ENCODE measurements at regions not wholly inside any gene's neighbourhood (a gene's known extent, or its start where the extent isn't known, plus 50 kb on each side); places are given as distances from the start of the nearest gene placed in this dataset.
"Not testable (repeated sequence)": the region's sequence is repeated elsewhere in the genome, so short reads cannot be mapped to it uniquely, and the experiment has no call there.

DNA sequence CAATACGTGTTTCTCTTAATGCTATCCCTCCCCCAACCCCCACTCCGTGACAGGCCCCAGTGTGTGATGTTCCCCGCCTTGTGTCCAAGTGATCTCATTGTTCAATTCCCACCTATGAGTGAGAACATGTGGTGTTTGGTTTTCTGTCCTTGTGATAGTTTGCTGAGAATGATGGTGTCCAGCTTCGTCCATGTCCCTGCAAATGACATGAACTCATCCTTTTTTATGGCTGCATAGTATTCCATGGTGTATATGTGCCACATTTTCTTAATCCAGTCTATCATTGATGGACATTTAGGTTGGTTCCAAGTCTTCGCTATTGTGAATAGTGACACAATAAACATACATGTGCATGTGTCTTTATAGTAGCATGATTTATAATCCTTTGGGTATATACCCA, 52.5 kb downstream of the KIAA0408 start:
- H3K36me3 Mint-ChIP-seq, ATAC-seq, H3K4me3 Mint-ChIP-seq, H3K27ac Mint-ChIP-seq, H3K27me3 Mint-ChIP-seq, H3K9me3 Mint-ChIP-seq: not testable (repeated sequence)
- H3K4me1 Mint-ChIP-seq, result peaks cover 24% of the 10 kb centered on the region

DNA sequence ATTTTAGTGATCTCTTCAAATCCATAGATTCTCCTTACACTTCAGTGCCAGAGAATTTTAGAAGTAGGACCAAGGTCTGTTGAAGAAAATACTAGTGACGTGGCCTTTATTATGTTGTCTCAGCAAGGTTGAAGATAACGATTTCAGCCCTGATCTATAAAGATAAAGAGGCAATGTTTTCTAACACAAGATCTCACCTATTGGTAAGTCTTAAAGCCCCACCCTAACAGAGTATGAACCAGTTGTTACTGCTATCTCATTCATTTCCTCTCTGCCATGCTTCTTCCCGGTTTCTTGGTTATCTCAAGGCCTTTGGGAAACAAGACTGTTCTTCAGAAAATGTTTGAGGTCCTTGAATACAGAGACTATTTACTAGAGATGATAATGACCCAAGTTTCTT, 53.1 kb downstream of the KIAA0408 start:
- Mint-ChIP-seq H3K4me3 (no peak overlapping the region), H3K4me1 (peaks cover 24% of the 10 kb centered on the region), H3K9me3 (peaks cover 4% of the 10 kb centered on the region)

DNA sequence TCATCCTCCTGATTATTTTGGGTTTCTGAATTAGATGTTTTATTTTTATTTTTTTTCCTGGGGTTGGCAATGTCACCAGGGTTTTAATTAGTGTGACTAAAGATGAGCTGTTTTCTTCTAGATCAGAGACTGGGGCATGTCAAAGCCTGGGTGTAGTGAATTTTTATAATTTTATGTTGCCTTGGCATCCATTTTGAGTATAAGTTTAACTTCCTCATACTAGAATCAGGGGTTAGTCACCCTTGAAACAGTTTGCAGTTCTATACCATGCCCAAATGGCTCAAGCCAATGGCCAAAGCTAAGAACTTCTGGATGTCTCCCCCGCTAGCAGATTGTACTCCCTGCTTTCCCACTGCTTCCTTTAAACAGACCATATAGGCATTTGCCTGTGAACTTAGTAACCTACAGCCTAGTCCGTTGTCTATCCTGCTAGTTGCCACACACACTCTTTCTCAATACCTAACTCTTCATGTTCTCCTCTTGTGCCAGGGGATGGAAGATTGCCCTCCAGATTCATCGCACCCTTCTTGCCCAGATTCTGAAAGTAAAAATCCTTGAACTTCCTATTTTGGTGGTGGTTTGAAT, 54.5 kb downstream of the KIAA0408 start:
- peaks cover 24% of the 10 kb centered on the region for H3K4me1 Mint-ChIP-seq
- H3K4me3 Mint-ChIP-seq, result no peak overlapping the region
- H3K9me3 Mint-ChIP-seq, result peaks cover 4% of the 10 kb centered on the region
- peak overlapping the region; percentile 64 for H3K27ac Mint-ChIP-seq
- H3K27me3 Mint-ChIP-seq, result no peaks in the 10 kb centered on the region
- no peak for ATAC-seq
- no peaks in the 10 kb centered on the region for H3K36me3 Mint-ChIP-seq

More for the DNA sequence above, 53.1 kb downstream of the KIAA0408 start:
- Mint-ChIP-seq H3K27ac (no peak overlapping the region), H3K27me3 (no peaks in the 10 kb centered on the region), H3K36me3 (no peaks in the 10 kb centered on the region)
- ATAC-seq, result no peak

DNA sequence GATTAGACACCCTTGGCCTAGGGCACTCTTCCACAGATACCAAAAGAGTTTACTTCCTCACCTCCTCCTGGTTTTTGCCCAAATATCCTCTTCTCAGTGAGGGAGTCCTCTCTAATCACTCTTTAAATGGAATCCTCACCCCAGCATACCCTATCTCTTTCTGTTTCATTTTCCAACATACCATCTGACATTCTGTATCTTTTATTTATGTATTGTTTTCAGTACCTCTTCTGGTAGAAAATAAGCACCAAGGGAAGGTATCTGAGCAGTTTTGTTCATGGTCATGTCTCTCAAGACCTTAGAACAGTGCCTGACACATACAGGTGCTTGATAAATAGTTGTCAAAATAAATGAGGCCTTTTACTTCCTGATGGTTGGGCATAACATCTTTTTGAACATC, 55.1 kb downstream of the KIAA0408 start:
- no peak for ATAC-seq
- peak overlapping the region; percentile 64 for H3K27ac Mint-ChIP-seq
- H3K4me1 Mint-ChIP-seq, result peaks cover 24% of the 10 kb centered on the region
- no peaks in the 10 kb centered on the region for H3K27me3 Mint-ChIP-seq
- no peaks in the 10 kb centered on the region for H3K36me3 Mint-ChIP-seq
- no peak overlapping the region for H3K4me3 Mint-ChIP-seq
- H3K9me3 Mint-ChIP-seq, result peaks cover 4% of the 10 kb centered on the region

DNA sequence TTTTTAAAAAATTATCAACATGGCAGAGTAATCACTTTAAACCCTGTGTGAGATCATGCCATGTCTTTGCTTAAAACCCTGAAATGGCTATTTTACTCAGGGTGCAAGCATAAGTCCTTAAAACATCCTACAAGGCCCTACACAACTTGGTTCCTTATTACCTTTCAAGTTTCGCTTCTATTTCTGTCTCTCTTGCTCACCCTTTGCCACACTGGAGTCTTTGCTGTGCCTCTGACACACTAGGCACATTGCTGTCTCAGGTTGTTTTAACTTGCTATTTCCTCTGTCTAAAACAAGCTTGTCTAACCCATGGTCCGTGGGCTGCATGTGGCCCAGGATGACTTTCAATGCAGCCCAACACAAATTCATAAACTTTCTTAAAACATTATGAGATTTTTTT, 55.6 kb downstream of the KIAA0408 start:
- Mint-ChIP-seq H3K27ac (peak overlapping the region; percentile 64), H3K9me3 (peaks cover 4% of the 10 kb centered on the region), H3K4me1 (peaks cover 24% of the 10 kb centered on the region), H3K4me3 (no peak overlapping the region), H3K36me3 (no peaks in the 10 kb centered on the region), H3K27me3 (no peaks in the 10 kb centered on the region)
- ATAC-seq, result peak; percentile 47

DNA sequence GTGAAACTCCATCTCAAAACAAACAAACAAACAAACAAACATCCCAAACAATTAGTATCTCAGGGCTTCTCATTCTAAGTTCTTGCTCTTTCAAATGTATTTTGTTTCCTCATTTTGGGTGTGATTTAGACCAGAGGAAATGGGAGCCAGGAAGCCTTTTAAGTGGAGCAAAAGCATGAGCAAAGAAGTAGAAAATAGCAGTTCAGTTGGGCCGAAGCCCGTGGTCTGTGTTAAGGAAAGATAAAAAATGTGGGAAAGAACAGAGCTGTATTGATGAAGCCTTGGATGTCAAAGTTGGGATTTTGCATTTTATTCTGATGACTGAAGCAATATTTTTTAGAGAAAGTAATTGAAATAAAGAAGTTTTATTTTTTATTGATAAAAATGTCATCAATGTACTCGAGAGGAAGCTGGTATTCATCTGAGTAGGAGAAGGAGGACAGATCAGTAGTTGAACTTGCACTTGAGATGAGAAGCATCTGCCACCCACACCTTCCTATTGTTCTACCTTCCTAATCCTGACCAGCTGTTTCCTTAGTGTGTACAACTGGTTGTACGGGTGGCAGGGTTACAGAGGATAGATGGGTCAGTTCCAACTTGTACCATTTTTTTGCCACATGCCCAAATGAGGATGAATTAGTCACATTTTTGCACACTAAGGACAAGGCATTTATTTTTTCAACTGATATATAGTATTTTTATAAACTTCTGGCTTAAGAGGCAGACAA, 56.1 kb downstream of the KIAA0408 start:
- H3K4me1 Mint-ChIP-seq, result peaks cover 24% of the 10 kb centered on the region
- no peak overlapping the region for H3K4me3 Mint-ChIP-seq
- no peaks in the 10 kb centered on the region for H3K27me3 Mint-ChIP-seq
- H3K9me3 Mint-ChIP-seq, result peaks cover 4% of the 10 kb centered on the region
- H3K27ac Mint-ChIP-seq, result no peak overlapping the region
- ATAC-seq, result no peak
- no peaks in the 10 kb centered on the region for H3K36me3 Mint-ChIP-seq

DNA sequence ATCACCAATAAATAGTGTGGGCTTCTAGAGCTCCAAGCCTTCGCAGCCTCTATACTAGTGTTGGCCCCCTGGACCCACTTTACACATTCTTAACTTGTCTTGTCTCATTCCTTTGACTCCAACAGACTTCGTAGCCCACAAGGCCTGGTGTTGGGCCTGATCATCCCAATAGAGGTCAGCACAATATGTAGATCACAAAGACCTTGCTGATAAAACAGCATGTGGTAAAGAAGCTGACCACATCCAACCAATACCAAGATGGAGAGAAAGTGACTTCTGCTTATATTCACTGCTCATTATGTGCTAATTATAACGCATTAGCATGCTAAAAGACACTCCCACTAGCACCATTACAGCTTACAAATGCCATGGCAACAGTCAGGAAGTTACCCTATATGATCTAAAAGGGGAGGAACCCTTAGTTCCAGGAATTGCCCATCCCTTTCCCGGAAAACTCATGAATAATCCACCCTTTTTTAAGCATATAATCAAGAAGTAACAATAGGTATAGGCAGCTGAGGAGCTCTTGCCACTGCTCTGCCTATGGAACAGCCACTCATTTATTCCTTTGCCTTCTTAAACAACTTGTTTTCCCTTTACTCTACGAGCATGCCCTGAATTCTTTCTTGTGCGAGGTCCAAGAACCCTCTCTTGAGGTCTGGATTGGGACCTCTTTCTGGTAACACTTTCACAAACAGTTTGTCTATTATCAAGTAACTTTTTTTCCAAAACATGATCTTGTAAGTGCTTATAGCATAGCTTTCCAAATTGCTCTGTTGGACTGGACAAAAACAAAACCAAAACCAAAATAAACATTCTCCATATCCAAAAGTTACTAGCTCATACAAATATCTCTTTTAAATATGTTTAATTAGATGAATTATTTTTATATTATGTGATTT, 54.6 kb upstream of the ECHDC1 start:
- no peak for ATAC-seq
- Mint-ChIP-seq H3K27ac (no peak overlapping the region), H3K36me3 (no peaks in the 10 kb centered on the region), H3K4me1 (peaks cover 4% of the 10 kb centered on the region), H3K4me3 (no peak overlapping the region), H3K27me3 (no peaks in the 10 kb centered on the region), H3K9me3 (no peaks in the 10 kb centered on the region)

DNA sequence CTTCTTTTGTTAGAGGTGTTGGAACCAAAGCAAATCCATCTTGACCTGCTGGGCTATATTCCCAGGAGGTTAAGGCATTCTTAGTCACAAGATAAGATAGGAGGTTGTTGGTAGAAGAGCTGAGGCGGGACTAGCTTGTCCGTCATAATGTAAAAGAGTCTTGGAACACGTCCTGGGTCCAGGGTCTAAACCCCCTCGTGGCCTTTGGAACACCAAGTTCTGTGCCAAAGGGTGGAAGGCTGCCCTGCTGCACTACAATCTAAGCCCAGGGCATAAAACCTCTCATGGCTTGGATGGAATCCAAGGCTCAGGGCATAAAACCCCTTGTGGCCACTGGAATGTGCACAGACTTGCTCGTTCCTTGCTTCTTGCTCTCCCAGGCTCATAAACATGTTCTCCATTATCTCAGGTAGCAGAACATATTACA, 53.8 kb upstream of the ECHDC1 start:
- not testable (repeated sequence) for H3K4me1 Mint-ChIP-seq, H3K36me3 Mint-ChIP-seq, H3K9me3 Mint-ChIP-seq, H3K27me3 Mint-ChIP-seq, ATAC-seq, H3K27ac Mint-ChIP-seq, H3K4me3 Mint-ChIP-seq
